Hepatocyte (in vitro differentiated cells): ENCODE measurements at regions not wholly inside any gene's neighbourhood (a gene's known extent, or its start where the extent isn't known, plus 50 kb on each side); places are given as distances from the start of the nearest gene placed in this dataset.

Experiments
- DNase-seq: peaks from one replicate; pipeline ENCODE4 v3.0.0-alpha.2; 2016; ENCODE audit warnings: low spot score
- H2AFZ ChIP-seq: fragments of 200-600 bp; sonication (generic); 2 replicates; pipeline ENCODE4 v1.6.0; 2016; ENCODE audit warnings: antibody characterized with exemption, mild to moderate bottlenecking
- H3K27ac ChIP-seq: fragments of 200-600 bp; sonication (generic); 2 replicates; pipeline ENCODE4 v1.5.1; 2016; ENCODE audit warnings: mild to moderate bottlenecking
- H3K27me3 ChIP-seq: fragments of 200-600 bp; sonication (generic); 2 replicates; pipeline ENCODE4 v1.6.1; 2016
- H3K36me3 ChIP-seq: fragments of 200-600 bp; sonication (generic); replicated peaks from 2 replicates; pipeline ENCODE4 v1.5.1; 2016; ENCODE audit warnings: low read depth; ENCODE audit not compliant: insufficient read depth
- H3K4me1 ChIP-seq: fragments of 200-600 bp; sonication (generic); 2 replicates; pipeline ENCODE4 v1.5.1; 2016; ENCODE audit warnings: mild to moderate bottlenecking, moderate library complexity; ENCODE audit not compliant: insufficient read depth
- H3K4me2 ChIP-seq: fragments of 200-600 bp; sonication (generic); 2 replicates; pipeline ENCODE4 v1.6.0; 2016
- H3K4me3 ChIP-seq: fragments of 200-600 bp; sonication (generic); 2 replicates; pipeline ENCODE4 v1.5.1; 2016; ENCODE audit warnings: mild to moderate bottlenecking
- H3K79me2 ChIP-seq: fragments of 200-600 bp; sonication (generic); 2 replicates; pipeline ENCODE4 v1.6.0; 2017; ENCODE audit warnings: mild to moderate bottlenecking
- H3K9me2 ChIP-seq: fragments of 200-600 bp; sonication (generic); replicated peaks from 2 replicates; pipeline ENCODE4 v1.6.0; 2017; ENCODE audit warnings: mild to moderate bottlenecking; ENCODE audit not compliant: insufficient read depth
- H3K9me3 ChIP-seq: fragments of 200-600 bp; sonication (generic); 2 replicates; pipeline ENCODE4 v1.5.1; 2016; ENCODE audit warnings: low read depth, mild to moderate bottlenecking
- H4K20me1 ChIP-seq: fragments of 200-600 bp; sonication (generic); 2 replicates; pipeline ENCODE4 v1.6.0; 2016; ENCODE audit warnings: mild to moderate bottlenecking; ENCODE audit not compliant: insufficient read depth, poor library complexity, severe bottlenecking
- CTCF ChIP-seq: fragments of 200-600 bp; sonication (generic); IDR thresholded peaks from 2 replicates; pipeline ENCODE4 v1.5.1; 2016; ENCODE audit warnings: antibody characterized with exemption, mild to moderate bottlenecking; ENCODE audit not compliant: poor library complexity
- EZH2 ChIP-seq: fragments of 200-600 bp; sonication (generic); IDR thresholded peaks from 2 replicates; pipeline ENCODE4 v1.6.1; 2016; ENCODE audit warnings: antibody characterized with exemption, mild to moderate bottlenecking, borderline replicate concordance
- EZH2phosphoT487 ChIP-seq: fragments of 200-600 bp; sonication (generic); IDR thresholded peaks from one replicate; pipeline ENCODE4 v1.6.1; 2018; ENCODE audit warnings: antibody characterized with exemption, mild to moderate bottlenecking, low read depth, moderate library complexity; ENCODE audit not compliant: unreplicated experiment, severe bottlenecking
- WGBS: methylation state at CpG from one replicate; pipeline ENCODE4 v1.1.6; 2016; ENCODE audit warnings: low lambda C conversion rate; ENCODE audit errors: missing lambda C conversion rate; 5-methylcytosine and 5-hydroxymethylcytosine counted together

GRCh38 chr14:53384536-53384935 is 231.4 kb upstream of the DDHD1 start:
- Histone ChIP-seq H3K27ac (no peak overlapping the region), H3K9me2 (no peaks in the 10 kb centered on the region), H4K20me1 (no peaks in the 10 kb centered on the region), H3K27me3 (no peaks in the 10 kb centered on the region), H3K79me2 (no peaks in the 10 kb centered on the region), H3K9me3 (no peaks in the 10 kb centered on the region), H3K36me3 (no peaks in the 10 kb centered on the region), H2AFZ (no peak overlapping the region), H3K4me3 (no peak overlapping the region), H3K4me2 (no peak overlapping the region), H3K4me1 (no peaks in the 10 kb centered on the region)
- no peak for DNase-seq
- 95% methylated on average over 5 of the region's 5 CpGs for WGBS
- TF ChIP-seq EZH2: no peak
- no peak for TF ChIP-seq CTCF
- no peak for TF ChIP-seq EZH2phosphoT487

DNA sequence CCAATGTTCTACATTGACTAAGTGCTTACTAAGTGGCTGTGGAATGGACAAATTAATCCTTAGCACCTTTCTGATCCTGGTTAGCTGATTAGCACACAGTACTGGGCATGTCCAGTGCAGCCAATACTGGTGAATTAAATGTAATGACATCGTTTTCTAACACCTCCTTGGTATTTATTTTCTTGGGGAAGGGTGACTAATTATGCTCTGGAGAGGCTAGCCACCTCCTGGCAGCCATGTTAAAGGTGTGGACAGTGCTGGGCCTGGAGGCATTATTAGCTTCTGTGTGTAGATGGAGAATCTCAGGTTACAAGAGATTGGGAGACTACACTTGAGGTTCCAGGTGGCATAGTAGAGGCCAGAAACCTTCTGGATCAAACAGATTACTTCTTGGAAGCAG is 230.9 kb upstream of the DDHD1 start:
- no peak for TF ChIP-seq EZH2phosphoT487
- TF ChIP-seq CTCF: no peak
- no peak for TF ChIP-seq EZH2
- WGBS: 82% methylated on average over 1 of the region's 1 CpG

DNA sequence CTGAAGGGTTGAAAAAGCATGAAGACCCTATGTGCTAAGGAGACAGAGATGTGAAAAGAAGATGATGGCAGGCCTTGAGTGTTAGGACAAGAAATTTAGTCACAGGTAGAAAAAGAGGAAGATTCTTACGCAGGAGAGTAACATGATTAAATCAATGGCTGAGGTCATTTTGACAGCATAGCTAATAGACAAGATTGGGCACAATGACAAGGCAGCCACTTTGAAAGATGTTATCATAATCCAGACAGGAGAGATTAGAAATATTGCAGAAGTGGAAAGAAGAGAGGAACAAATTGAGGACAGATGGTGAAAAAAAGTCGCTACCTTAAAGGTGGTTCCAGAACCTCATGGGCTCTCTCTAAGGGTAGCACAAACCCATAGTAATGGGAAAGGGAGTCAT is 228.8 kb upstream of the DDHD1 start:
- no peak for DNase-seq
- Histone ChIP-seq H2AFZ (no peak overlapping the region), H3K36me3 (no peaks in the 10 kb centered on the region), H3K27ac (no peak overlapping the region), H3K4me2 (no peak overlapping the region), H3K9me2 (no peaks in the 10 kb centered on the region), H3K4me3 (no peak overlapping the region), H3K79me2 (no peaks in the 10 kb centered on the region), H4K20me1 (no peaks in the 10 kb centered on the region), H3K4me1 (no peaks in the 10 kb centered on the region), H3K9me3 (no peaks in the 10 kb centered on the region), H3K27me3 (no peaks in the 10 kb centered on the region)
- WGBS: 98% methylated on average over 2 of the region's 2 CpGs
- TF ChIP-seq EZH2: no peak
- TF ChIP-seq EZH2phosphoT487: no peak
- TF ChIP-seq CTCF: no peak

More for the DNA sequence above, 230.9 kb upstream of the DDHD1 start:
- Histone ChIP-seq H3K4me1 (no peaks in the 10 kb centered on the region), H3K36me3 (no peaks in the 10 kb centered on the region), H3K9me2 (no peaks in the 10 kb centered on the region), H3K4me3 (no peak overlapping the region), H3K27ac (no peak overlapping the region), H2AFZ (no peak overlapping the region), H3K4me2 (no peak overlapping the region), H4K20me1 (no peaks in the 10 kb centered on the region), H3K79me2 (no peaks in the 10 kb centered on the region), H3K27me3 (no peaks in the 10 kb centered on the region), H3K9me3 (no peaks in the 10 kb centered on the region)
- no peak for DNase-seq

DNA sequence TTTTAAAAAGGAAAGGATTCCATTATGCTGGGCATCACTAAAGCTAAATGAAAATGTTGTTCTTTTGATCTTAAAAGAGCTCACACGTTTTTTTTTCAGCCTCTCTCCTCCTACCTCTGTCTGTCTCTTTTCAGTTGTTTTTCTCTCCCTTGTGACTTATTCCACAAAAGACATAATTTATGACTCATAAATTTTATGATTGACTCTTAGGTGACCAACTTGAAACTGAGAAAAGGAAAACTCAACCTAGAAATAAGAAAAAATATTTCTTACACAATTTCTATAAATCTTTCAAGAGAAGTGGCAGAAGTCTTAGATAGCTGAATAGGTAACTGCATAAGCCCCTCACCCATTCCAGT is 227.7 kb upstream of the DDHD1 start:
- 74% methylated on average over 1 of the region's 1 CpG for WGBS
- no peaks in the 10 kb centered on the region for H3K9me3 ChIP-seq
- H3K4me1 ChIP-seq: no peaks in the 10 kb centered on the region
- no peaks in the 10 kb centered on the region for H3K27me3 ChIP-seq
- no peaks in the 10 kb centered on the region for H3K9me2 ChIP-seq
- no peaks in the 10 kb centered on the region for H3K36me3 ChIP-seq
- no peak overlapping the region for H3K27ac ChIP-seq
- no peak for TF ChIP-seq EZH2phosphoT487
- H3K79me2 ChIP-seq: no peaks in the 10 kb centered on the region
- no peak overlapping the region for H3K4me2 ChIP-seq
- no peaks in the 10 kb centered on the region for H4K20me1 ChIP-seq
- DNase-seq: no peak
- H2AFZ ChIP-seq: no peak overlapping the region
- no peak overlapping the region for H3K4me3 ChIP-seq
